SU-DHL-6 (cell line): ENCODE measurements at regions not wholly inside any gene's neighbourhood (a gene's known extent, or its start where the extent isn't known, plus 50 kb on each side); places are given as distances from the start of the nearest gene placed in this dataset.

ENCODE experiments used
- CTCF ChIP-seq: fragments of 200-600 bp; sonication (generic); IDR thresholded peaks from one replicate; pipeline ENCODE4 v1.5.1; 2017; ENCODE audit warnings: antibody characterized with exemption, mild to moderate bottlenecking, low read length, moderate library complexity; ENCODE audit not compliant: insufficient read depth, poor library complexity, severe bottlenecking
- EZH2phosphoT487 ChIP-seq: fragments of 200-600 bp; sonication (generic), shearing (Covaris generic); conservative IDR thresholded peaks from 2 replicates; pipeline ENCODE4 v1.6.1; 2018; ENCODE audit warnings: mild to moderate bottlenecking, antibody characterized with exemption, low read length, moderate library complexity, mixed read lengths

GRCh38 chr11:38438091-38438490, 1840.1 kb upstream of the RAG2 start:
- no peak for TF ChIP-seq CTCF
- TF ChIP-seq EZH2phosphoT487: no peak
